Neural cell (in vitro differentiated cells): ENCODE measurements at regions not wholly inside any gene's neighbourhood (a gene's known extent, or its start where the extent isn't known, plus 50 kb on each side); places are given as distances from the start of the nearest gene placed in this dataset.

ENCODE experiments used
- H2AFZ ChIP-seq: fragments of 200-600, 300-800 bp; sonication (generic), shearing (Covaris generic); 2 replicates; pipeline ENCODE4 v1.6.0; 2014; ENCODE audit warnings: low read depth, mild to moderate bottlenecking, antibody characterized with exemption, low read length, moderate library complexity
- H3F3A ChIP-seq: fragments of 200-600 bp; shearing (Covaris generic); 2 replicates; pipeline ENCODE4 v1.6.1; 2016; ENCODE audit warnings: mild to moderate bottlenecking, moderate library complexity, mixed read lengths, antibody characterized with exemption, low read length; ENCODE audit not compliant: insufficient read depth, poor library complexity, severe bottlenecking
- H3K27ac ChIP-seq: fragments of 200-600, 300-800 bp; sonication (generic), shearing (Covaris generic); 2 replicates; pipeline ENCODE4 v1.5.1; 2014; ENCODE audit warnings: mild to moderate bottlenecking, low read length, moderate library complexity
- H3K27me3 ChIP-seq: fragments of 300-800, 200-600 bp; sonication (generic), shearing (Covaris generic); 2 replicates; pipeline ENCODE4 v1.6.0; 2014; ENCODE audit warnings: mild to moderate bottlenecking, low read depth, low read length, moderate library complexity; ENCODE audit not compliant: insufficient read depth
- H3K36me3 ChIP-seq: fragments of 300-800, 200-600 bp; sonication (generic), shearing (Covaris generic); 2 replicates; pipeline ENCODE4 v1.5.1; 2014; ENCODE audit warnings: mild to moderate bottlenecking, antibody characterized with exemption, low read length, moderate library complexity; ENCODE audit not compliant: insufficient read depth
- H3K4me2 ChIP-seq: fragments of 300-800, 200-600 bp; sonication (generic), shearing (Covaris generic); 2 replicates; pipeline ENCODE4 v1.6.0; 2014; ENCODE audit warnings: mild to moderate bottlenecking, low read length
- H3K4me3 ChIP-seq: fragments of 300-800, 200-600 bp; sonication (generic), shearing (Covaris generic); 2 replicates; pipeline ENCODE4 v1.5.1; 2014; ENCODE audit warnings: mild to moderate bottlenecking, low read length, moderate library complexity
- H3K79me2 ChIP-seq: fragments of 200-600 bp; shearing (Covaris generic); replicated peaks from 2 replicates; pipeline ENCODE4 v1.6.0; 2014; ENCODE audit warnings: mild to moderate bottlenecking, low read length, moderate library complexity; ENCODE audit not compliant: insufficient read depth
- H3K9ac ChIP-seq: fragments of 300-800, 200-600 bp; sonication (generic), shearing (Covaris generic); 2 replicates; pipeline ENCODE4 v1.6.1; 2016; ENCODE audit warnings: mild to moderate bottlenecking, low read length, mixed read lengths
- H3K9me2 ChIP-seq: fragments of 200-600 bp; shearing (Covaris generic); 2 replicates; pipeline ENCODE4 v1.6.1; 2016; ENCODE audit warnings: mild to moderate bottlenecking, low read length, mixed read lengths; ENCODE audit not compliant: insufficient read depth
- H3K9me3 ChIP-seq: fragments of 200-600, 300-800 bp; sonication (generic), shearing (Covaris generic); 2 replicates; pipeline ENCODE4 v1.6.1; 2016; ENCODE audit warnings: mild to moderate bottlenecking, mixed run types, low read length, moderate library complexity, mixed read lengths
- H4K20me1 ChIP-seq: fragments of 200-600 bp; shearing (Covaris generic); 2 replicates; pipeline ENCODE4 v1.6.1; 2016; ENCODE audit warnings: mild to moderate bottlenecking, mixed run types; ENCODE audit not compliant: insufficient read depth
- CTCF ChIP-seq: fragments of 450-650 bp; IDR thresholded peaks from 2 replicates; pipeline ENCODE4 v1.5.1; 2014; ENCODE audit warnings: antibody characterized with exemption, mild to moderate bottlenecking, moderate library complexity; ENCODE audit not compliant: poor library complexity, severe bottlenecking
- EP300 ChIP-seq: fragments of 450-650 bp; conservative IDR thresholded peaks from 2 replicates; pipeline ENCODE4 v1.6.1; 2014; ENCODE audit warnings: antibody characterized with exemption, mild to moderate bottlenecking, moderate library complexity; ENCODE audit not compliant: poor library complexity, severe bottlenecking
- EZH2 ChIP-seq: fragments of 200-600, 300-800 bp; shearing (Covaris generic), sonication (generic); IDR thresholded peaks from 2 replicates; pipeline ENCODE4 v1.6.1; 2014; ENCODE audit warnings: antibody characterized with exemption, low read length, borderline replicate concordance, mild to moderate bottlenecking; ENCODE audit not compliant: insufficient read depth, poor library complexity, severe bottlenecking
- MXI1 ChIP-seq: fragments of 450-650 bp; conservative IDR thresholded peaks from 2 replicates; pipeline ENCODE4 v1.6.1; 2014; ENCODE audit warnings: antibody characterized with exemption, mild to moderate bottlenecking; ENCODE audit not compliant: poor library complexity, severe bottlenecking
- POLR2AphosphoS5 ChIP-seq: IDR thresholded peaks from 2 replicates; pipeline ENCODE4 v1.6.1; 2012
- RAD21 ChIP-seq: fragments of 450-650 bp; conservative IDR thresholded peaks from 2 replicates; pipeline ENCODE4 v1.6.1; 2014; ENCODE audit warnings: antibody characterized with exemption, mild to moderate bottlenecking, moderate library complexity
- REST ChIP-seq: IDR thresholded peaks from 2 replicates; pipeline ENCODE4 v1.6.1; 2012; ENCODE audit warnings: borderline replicate concordance
- SMC3 ChIP-seq: fragments of 450-650 bp; conservative IDR thresholded peaks from 2 replicates; pipeline ENCODE4 v1.6.1; 2014; ENCODE audit warnings: antibody characterized with exemption, mild to moderate bottlenecking, moderate library complexity; ENCODE audit not compliant: poor library complexity
- TAF1 ChIP-seq: IDR thresholded peaks from 2 replicates; pipeline ENCODE4 v1.6.1; 2012; ENCODE audit warnings: low read depth

- TF ChIP-seq RAD21 (no peak), EZH2 (no peak), TAF1 (no peak), SMC3 (no peak), REST (no peak), CTCF (no peak), POLR2AphosphoS5 (no peak), MXI1 (no peak), EP300 (no peak)
- no peak overlapping the region for H3K9ac ChIP-seq
- H4K20me1 ChIP-seq: no peaks in the 10 kb centered on the region
- peaks cover 4% of the 10 kb centered on the region for H3K36me3 ChIP-seq
- H3K9me2 ChIP-seq: no peaks in the 10 kb centered on the region
- H3K4me3 ChIP-seq: no peak overlapping the region
- no peaks in the 10 kb centered on the region for H3K9me3 ChIP-seq
- no peak overlapping the region for H2AFZ ChIP-seq
- no peak overlapping the region for H3K4me2 ChIP-seq
- no peaks in the 10 kb centered on the region for H3K27me3 ChIP-seq
- no peaks in the 10 kb centered on the region for H3F3A ChIP-seq
- no peak overlapping the region for H3K27ac ChIP-seq
- H3K79me2 ChIP-seq: no peaks in the 10 kb centered on the region
These were observed 189.6 kb upstream of the UMPS start for GRCh38 chr3:124540550-124541211.

GRCh38 chr3:124542214-124542869 is 187.9 kb upstream of the UMPS start:
- Histone ChIP-seq H3F3A (no peaks in the 10 kb centered on the region), H3K9me2 (no peaks in the 10 kb centered on the region), H3K27ac (no peak overlapping the region), H3K27me3 (no peaks in the 10 kb centered on the region), H3K4me3 (no peak overlapping the region), H3K4me2 (no peak overlapping the region), H2AFZ (no peak overlapping the region), H3K9me3 (no peaks in the 10 kb centered on the region), H4K20me1 (no peaks in the 10 kb centered on the region), H3K79me2 (no peaks in the 10 kb centered on the region), H3K36me3 (peaks cover 4% of the 10 kb centered on the region), H3K9ac (no peak overlapping the region)
- TF ChIP-seq TAF1 (no peak), REST (no peak), POLR2AphosphoS5 (no peak), SMC3 (no peak), RAD21 (no peak), EP300 (no peak), EZH2 (no peak), CTCF (no peak), MXI1 (no peak)
